ENCODE measurements at regions not wholly inside any gene's neighbourhood (a gene's known extent, or its start where the extent isn't known, plus 50 kb on each side); places are given as distances from the start of the nearest gene placed in this dataset.

GRCh38 chr4:185994750-185995149, 74.2 kb upstream of the TLR3 start:
- Histone ChIP-seq H3K4me3 (ENCODE audit: low read depth, low read length, poor library complexity, severe bottlenecking) (no peak overlapping the region), H3K4me1 (ENCODE audit: insufficient read depth, low read length, poor library complexity, severe bottlenecking) (no peaks in the 10 kb centered on the region), H3K27ac (ENCODE audit: low read depth, low read length, poor library complexity, severe bottlenecking) (no peak overlapping the region), H3K27me3 (replicated peaks; ENCODE audit: insufficient read depth, low read depth, low read length, poor library complexity) (no peaks in the 10 kb centered on the region), H3K9me3 (ENCODE audit: low read depth, low read length, poor library complexity, severe bottlenecking) (no peaks in the 10 kb centered on the region), H3K36me3 (ENCODE audit: insufficient read depth, low read length, poor library complexity, severe bottlenecking) (no peaks in the 10 kb centered on the region)
- no peak for DNase-seq (ENCODE audit: low spot score)
- intact Hi-C loops (cut with micrococcal nuclease; ENCODE audit: unreplicated experiment) = no loop called here
- BruUV-seq (replicated peaks) = no TSS peak
- POLR2A ChIA-PET (ENCODE audit: low non-redundant PET) = interaction anchor here (0.6 kb wide), 1 partner anchor 912 kb away, joined by 3 read pairs; no protein-coding TSS in a partner anchor
- no peak for TF ChIP-seq CTCF (conservative IDR thresholded peaks at IDR 0.05; ENCODE audit: low read depth, low read length)
- TF ChIP-seq EZH2 (IDR thresholded peaks at IDR 0.05; ENCODE audit: borderline replicate concordance, low read depth, low read length, poor library complexity, severe bottlenecking) = no peak
- CTCF ChIA-PET = no interaction called here

GRCh38 chr4:185995665-185996064, 73.3 kb upstream of the TLR3 start:
- Histone ChIP-seq H3K27ac (ENCODE audit: low read depth, low read length, poor library complexity, severe bottlenecking) (no peak overlapping the region), H3K4me1 (ENCODE audit: insufficient read depth, low read length, poor library complexity, severe bottlenecking) (no peaks in the 10 kb centered on the region), H3K9me3 (ENCODE audit: low read depth, low read length, poor library complexity, severe bottlenecking) (no peaks in the 10 kb centered on the region), H3K36me3 (ENCODE audit: insufficient read depth, low read length, poor library complexity, severe bottlenecking) (no peaks in the 10 kb centered on the region), H3K27me3 (replicated peaks; ENCODE audit: insufficient read depth, low read depth, low read length, poor library complexity) (no peaks in the 10 kb centered on the region), H3K4me3 (ENCODE audit: low read depth, low read length, poor library complexity, severe bottlenecking) (no peak overlapping the region)
- ChIA-PET CTCF (no interaction called here), POLR2A (ENCODE audit: low non-redundant PET) (no interaction called here)
- DNase-seq (ENCODE audit: low spot score) = no peak
- BruUV-seq (replicated peaks) = no TSS peak
- intact Hi-C loops (cut with micrococcal nuclease; ENCODE audit: unreplicated experiment) = no loop called here
- TF ChIP-seq EZH2 (IDR thresholded peaks at IDR 0.05; ENCODE audit: borderline replicate concordance, low read depth, low read length, poor library complexity, severe bottlenecking) (no peak), CTCF (conservative IDR thresholded peaks at IDR 0.05; ENCODE audit: low read depth, low read length) (no peak)

- Histone ChIP-seq H3K9me3 (ENCODE audit: low read depth, low read length, poor library complexity, severe bottlenecking) (no peaks in the 10 kb centered on the region), H3K27ac (ENCODE audit: low read depth, low read length, poor library complexity, severe bottlenecking) (no peak overlapping the region), H3K4me3 (ENCODE audit: low read depth, low read length, poor library complexity, severe bottlenecking) (no peak overlapping the region), H3K36me3 (ENCODE audit: insufficient read depth, low read length, poor library complexity, severe bottlenecking) (no peaks in the 10 kb centered on the region), H3K4me1 (ENCODE audit: insufficient read depth, low read length, poor library complexity, severe bottlenecking) (no peaks in the 10 kb centered on the region), H3K27me3 (replicated peaks; ENCODE audit: insufficient read depth, low read depth, low read length, poor library complexity) (peaks cover 9% of the 10 kb centered on the region)
- no peak for DNase-seq (ENCODE audit: low spot score)
- TF ChIP-seq CTCF (conservative IDR thresholded peaks at IDR 0.05; ENCODE audit: low read depth, low read length) (no peak), EZH2 (IDR thresholded peaks at IDR 0.05; ENCODE audit: borderline replicate concordance, low read depth, low read length, poor library complexity, severe bottlenecking) (no peak)
- ChIA-PET CTCF (no interaction called here), POLR2A (ENCODE audit: low non-redundant PET) (no interaction called here)
- intact Hi-C loops (cut with micrococcal nuclease; ENCODE audit: unreplicated experiment) = no loop called here
- no TSS peak for BruUV-seq (replicated peaks)
These were observed 71.7 kb upstream of the TLR3 start for GRCh38 chr4:185997296-185997695.

All from A673 (cell line).